ENCODE measurements at regions not wholly inside any gene's neighbourhood (a gene's known extent, or its start where the extent isn't known, plus 50 kb on each side); places are given as distances from the start of the nearest gene placed in this dataset.
"Not testable (repeated sequence)": the region's sequence is repeated elsewhere in the genome, so short reads cannot be mapped to it uniquely, and the experiment has no call there.

- no peak for DNase-seq (ENCODE audit: low spot score)
These were observed 206.8 kb upstream of the ZNF217 start for GRCh38 chr20:53800418-53800817.

- no peak for DNase-seq (ENCODE audit: low spot score)
These were observed 203.4 kb upstream of the ZNF217 start for GRCh38 chr20:53797085-53797484.

- no peak for DNase-seq (ENCODE audit: low spot score)
These were observed 201.5 kb upstream of the ZNF217 start for GRCh38 chr20:53795170-53795569.

- no peak for DNase-seq (ENCODE audit: low spot score)
These were observed 201.0 kb upstream of the ZNF217 start for GRCh38 chr20:53794529-53795115.

- DNase-seq (ENCODE audit: low spot score) = no peak
These were observed 200.2 kb upstream of the ZNF217 start for GRCh38 chr20:53793783-53794383.

- no peak for DNase-seq (ENCODE audit: low spot score)
These were observed 199.4 kb upstream of the ZNF217 start for GRCh38 chr20:53792946-53793536.

GRCh38 chr20:53789989-53790675, 196.5 kb upstream of the ZNF217 start:
- no peak for DNase-seq (ENCODE audit: low spot score)

GRCh38 chr20:53788253-53789022, 194.8 kb upstream of the ZNF217 start:
- no peak for DNase-seq (ENCODE audit: low spot score)

- not testable (repeated sequence) for DNase-seq (ENCODE audit: low spot score)
These were observed 193.9 kb upstream of the ZNF217 start for GRCh38 chr20:53787491-53787931.

- no peak for DNase-seq (ENCODE audit: low spot score)
These were observed 193.0 kb upstream of the ZNF217 start for GRCh38 chr20:53786445-53787267.

GRCh38 chr20:53786071-53786444, 192.4 kb upstream of the ZNF217 start:
- DNase-seq (ENCODE audit: low spot score) = no peak

GRCh38 chr20:53785320-53785719, 191.7 kb upstream of the ZNF217 start:
- DNase-seq (ENCODE audit: low spot score) = no peak

- DNase-seq (ENCODE audit: low spot score) = no peak
These were observed 190.1 kb upstream of the ZNF217 start for GRCh38 chr20:53783768-53784167.

GRCh38 chr20:53782612-53783246, 189.1 kb upstream of the ZNF217 start:
- DNase-seq (ENCODE audit: low spot score) = no peak

GRCh38 chr20:53779822-53780221, 186.2 kb upstream of the ZNF217 start:
- DNase-seq (ENCODE audit: low spot score) = no peak

- no peak for DNase-seq (ENCODE audit: low spot score)
These were observed 185.1 kb upstream of the ZNF217 start for GRCh38 chr20:53778736-53779135.

- no peak for DNase-seq (ENCODE audit: low spot score)
These were observed 184.4 kb upstream of the ZNF217 start for GRCh38 chr20:53778041-53778516.

- not testable (repeated sequence) for DNase-seq (ENCODE audit: low spot score)
These were observed 183.8 kb upstream of the ZNF217 start for GRCh38 chr20:53777402-53777801.

- DNase-seq (ENCODE audit: low spot score) = no peak
These were observed 183.2 kb upstream of the ZNF217 start for GRCh38 chr20:53776858-53777257.

GRCh38 chr20:53774461-53775203, 181.0 kb upstream of the ZNF217 start:
- DNase-seq (ENCODE audit: low spot score) = no peak
